ENCODE measurements at regions not wholly inside any gene's neighbourhood (a gene's known extent, or its start where the extent isn't known, plus 50 kb on each side); places are given as distances from the start of the nearest gene placed in this dataset. TPM values are rescaled to one million over a fixed set of nuclear protein-coding genes. Genes with fewer than 3 reads are reported as not detected.

Small RNA genes in the stretch of these regions (small RNA-seq; reads per million reads assigned to genes)
- gene RF00156: not detected

Measured in HT1080 (cell line).